HepG2 (cell line): ENCODE measurements at regions not wholly inside any gene's neighbourhood (a gene's known extent, or its start where the extent isn't known, plus 50 kb on each side); places are given as distances from the start of the nearest gene placed in this dataset.

ENCODE experiments used
- ARID2 ChIP-seq: sonication (generic); formaldehyde crosslinking; IDR thresholded peaks from 2 replicates; pipeline ENCODE4 v1.8.1; 2022; ENCODE audit warnings: mild to moderate bottlenecking, missing genetic modification reagents, borderline replicate concordance
- ATF6 ChIP-seq: sonication (generic); formaldehyde crosslinking; conservative IDR thresholded peaks from 2 replicates; pipeline ENCODE4 v1.4.0; 2020; ENCODE audit warnings: missing genetic modification reagents
- GRHL1 ChIP-seq: sonication (generic); formaldehyde crosslinking; conservative IDR thresholded peaks from 2 replicates; pipeline ENCODE4 v1.8.0; 2022; ENCODE audit warnings: missing genetic modification reagents
- HMGA1 ChIP-seq: sonication (generic); formaldehyde crosslinking; conservative IDR thresholded peaks from 2 replicates; pipeline ENCODE4 v1.4.0; 2020; ENCODE audit warnings: missing genetic modification reagents
- HNF4A ChIP-seq: sonication (generic); formaldehyde crosslinking; IDR thresholded peaks from 2 replicates; pipeline ENCODE4 v1.4.0; 2020; ENCODE audit warnings: missing genetic modification reagents
- HNF4G ChIP-seq, 2 experiments: sonication (generic) in 1 of 2; formaldehyde crosslinking in 1 of 2; IDR thresholded peaks; 2 replicates each; pipeline versions ENCODE4 v1.4.0 to v1.6.1; 2011 to 2020; ENCODE audit warnings: borderline replicate concordance in 2 of 2, low read depth in 2 of 2, mild to moderate bottlenecking in 2 of 2, low read length in 1 of 2, missing genetic modification reagents in 1 of 2, moderate library complexity in 1 of 2
- KDM2A ChIP-seq: sonication (generic); formaldehyde crosslinking; IDR thresholded peaks from 2 replicates; pipeline ENCODE4 v1.4.0; 2020; ENCODE audit warnings: low read depth, missing genetic modification reagents, borderline replicate concordance
- NR2F1 ChIP-seq, 2 experiments: fragments of 450-650 bp in 1 of 2; formaldehyde crosslinking in 1 of 2; IDR thresholded peaks; 2 replicates each; pipeline versions ENCODE4 v1.5.0 to v1.6.1; 2016 to 2020; ENCODE audit warnings: mild to moderate bottlenecking in 1 of 2, missing compliant biosample characterization in 1 of 2, missing genetic modification reagents in 1 of 2, moderate library complexity in 1 of 2
- SIX4 ChIP-seq: sonication (generic); formaldehyde crosslinking; IDR thresholded peaks from 2 replicates; pipeline ENCODE4 v1.4.0; 2020; ENCODE audit warnings: missing genetic modification reagents
- ZFP36 ChIP-seq: fragments of 150-350 bp; IDR thresholded peaks from 2 replicates; pipeline ENCODE4 v1.6.1; 2018; ENCODE audit warnings: borderline replicate concordance, low read length, low read depth; ENCODE audit not compliant: partially characterized antibody
- ZNF207 ChIP-seq: fragments of 450-650 bp; IDR thresholded peaks from 2 replicates; pipeline ENCODE4 v1.6.1; 2016; ENCODE audit warnings: antibody characterized with exemption, borderline replicate concordance
- ZNF614 ChIP-seq: IDR thresholded peaks from 2 replicates; pipeline ENCODE4 v1.6.1; 2018; ENCODE audit warnings: missing biosample characterization, missing genetic modification reagents, inconsistent platforms, borderline replicate concordance

GRCh38 chr2:145108361-145108778 lies 588.5 kb upstream of the ZEB2 start (continued):
- TF ChIP-seq GRHL1 (no peak), HNF4G (IDR thresholded peaks at IDR 0.05; ENCODE audit: borderline replicate concordance, low read depth, low read length) (peak; percentile 67; the same call in 1 of the 2 replicates), HNF4G (CRISPR knock-in tag; IDR thresholded peaks at IDR 0.05; ENCODE audit: borderline replicate concordance, low read depth) (no peak), ZNF207 (no peak), ATF6 (CRISPR knock-in tag) (no peak), NR2F1 (CRISPR knock-in tag; IDR thresholded peaks at IDR 0.05) (0 out of 4 replicates have a peak, but pooled peaks of 1 of the 2 experiments have one; percentile 19), HNF4A (peak; percentile 61), KDM2A (CRISPR knock-in tag) (no peak), SIX4 (CRISPR knock-in tag) (peak; percentile 88; the same call in 1 of the 2 replicates), ZFP36 (no peak), ZNF614 (CRISPR knock-in tag) (no peak), ARID2 (CRISPR knock-in tag) (no peak), HMGA1 (CRISPR knock-in tag) (no peak)
- TF ChIP-seq, all 625 proteins: peak for 7
